ENCODE measurements at regions not wholly inside any gene's neighbourhood (a gene's known extent, or its start where the extent isn't known, plus 50 kb on each side); places are given as distances from the start of the nearest gene placed in this dataset.

GRCh38 chr4:123609829-123610228, 213.2 kb downstream of the SPRY1 start:
- no peak for TF ChIP-seq CTCF (IDR thresholded peaks at IDR 0.05; ENCODE audit: low read length)
- TF ChIP-seq EZH2 (IDR thresholded peaks at IDR 0.05; ENCODE audit: borderline replicate concordance, low read length), result no peak
